ENCODE measurements at regions not wholly inside any gene's neighbourhood (a gene's known extent, or its start where the extent isn't known, plus 50 kb on each side); places are given as distances from the start of the nearest gene placed in this dataset.

- no peaks in the 10 kb centered on the region for H3K27me3 ChIP-seq (ENCODE audit: low read depth)
- intact Hi-C loops (cut with DNase I): no loop called here
- DNase-seq (no peak), ATAC-seq (no peak)
- H3K9me3 ChIP-seq: no peaks in the 10 kb centered on the region
- no peak for TF ChIP-seq CTCF (IDR thresholded peaks at IDR 0.05)
- no peak overlapping the region for H3K4me3 ChIP-seq
- no peaks in the 10 kb centered on the region for H3K36me3 ChIP-seq
- H3K4me1 ChIP-seq: no peaks in the 10 kb centered on the region
- H3K27ac ChIP-seq: no peak overlapping the region
Measured at GRCh38 chr18:4549164-4549872, 94.2 kb upstream of the DLGAP1 start.

GRCh38 chr18:4547126-4547525 lies 92.0 kb upstream of the DLGAP1 start:
- no peaks in the 10 kb centered on the region for H3K9me3 ChIP-seq
- H3K36me3 ChIP-seq: no peaks in the 10 kb centered on the region
- ATAC-seq (no peak), DNase-seq (no peak)
- H3K27ac ChIP-seq: no peak overlapping the region
- no peak for TF ChIP-seq CTCF (IDR thresholded peaks at IDR 0.05)
- intact Hi-C loops (cut with DNase I): no loop called here
- no peaks in the 10 kb centered on the region for H3K4me1 ChIP-seq
- H3K27me3 ChIP-seq (ENCODE audit: low read depth): no peaks in the 10 kb centered on the region
- no peak overlapping the region for H3K4me3 ChIP-seq

- no peak for DNase-seq
- ATAC-seq: no peak
- H3K27me3 ChIP-seq (ENCODE audit: low read depth): no peaks in the 10 kb centered on the region
- H3K4me3 ChIP-seq: no peak overlapping the region
- no peaks in the 10 kb centered on the region for H3K4me1 ChIP-seq
- H3K36me3 ChIP-seq: no peaks in the 10 kb centered on the region
- H3K9me3 ChIP-seq: peaks cover 2% of the 10 kb centered on the region
- no peak overlapping the region for H3K27ac ChIP-seq
- intact Hi-C loops (cut with DNase I): no loop called here
- no peak for TF ChIP-seq CTCF (IDR thresholded peaks at IDR 0.05)
Measured at GRCh38 chr18:4544142-4544541, 89.0 kb upstream of the DLGAP1 start.

GRCh38 chr18:4543711-4544110 lies 88.6 kb upstream of the DLGAP1 start:
- ATAC-seq: no peak
- H3K4me1 ChIP-seq: no peaks in the 10 kb centered on the region

GRCh38 chr18:4541588-4541987 lies 86.5 kb upstream of the DLGAP1 start:
- Histone ChIP-seq H3K27me3 (ENCODE audit: low read depth) (no peaks in the 10 kb centered on the region), H3K9me3 (peaks cover 4% of the 10 kb centered on the region), H3K36me3 (no peaks in the 10 kb centered on the region), H3K4me3 (no peak overlapping the region), H3K27ac (no peak overlapping the region), H3K4me1 (no peaks in the 10 kb centered on the region)
- intact Hi-C loops (cut with DNase I): no loop called here
- ATAC-seq: no peak
- no peak for DNase-seq
- no peak for TF ChIP-seq CTCF (IDR thresholded peaks at IDR 0.05)

More at GRCh38 chr18:4543711-4544110, 88.6 kb upstream of the DLGAP1 start:
- H3K27me3 ChIP-seq (ENCODE audit: low read depth): no peaks in the 10 kb centered on the region
- no peak overlapping the region for H3K27ac ChIP-seq
- peaks cover 4% of the 10 kb centered on the region for H3K9me3 ChIP-seq
- no peak for TF ChIP-seq CTCF (IDR thresholded peaks at IDR 0.05)
- no peak for DNase-seq
- H3K36me3 ChIP-seq: no peaks in the 10 kb centered on the region
- intact Hi-C loops (cut with DNase I): no loop called here
- H3K4me3 ChIP-seq: no peak overlapping the region
